Spinal cord (tissue), 9 donors: ENCODE measurements at regions not wholly inside any gene's neighbourhood (a gene's known extent, or its start where the extent isn't known, plus 50 kb on each side); places are given as distances from the start of the nearest gene placed in this dataset.

Experiments used
- DNase-seq, 6 donors: peaks; one replicate each; pipeline versions ENCODE4 v3.0.0 to v3.0.0-alpha.2; 2013 to 2015; ENCODE audit warnings: low spot score in 6 of 6, low read depth in 4 of 6
- H3K27ac ChIP-seq: one replicate; pipeline ENCODE4 v1.5.1; 2013; ENCODE audit warnings: low read depth, low read length, control low read depth
- H3K27me3 ChIP-seq: one replicate; pipeline ENCODE4 v1.6.1; 2013; ENCODE audit warnings: low read length; ENCODE audit not compliant: control insufficient read depth, insufficient read depth
- H3K36me3 ChIP-seq: one replicate; pipeline ENCODE4 v1.6.1; 2013; ENCODE audit warnings: low read length; ENCODE audit not compliant: control insufficient read depth, insufficient read depth
- H3K4me1 ChIP-seq: one replicate; pipeline ENCODE4 v1.6.1; 2013; ENCODE audit warnings: low read length; ENCODE audit not compliant: control insufficient read depth, insufficient read depth
- H3K4me3 ChIP-seq: one replicate; pipeline ENCODE4 v1.5.1; 2013; ENCODE audit warnings: low read depth, low read length, control low read depth
- H3K9me3 ChIP-seq: one replicate; pipeline ENCODE4 v1.6.1; 2013; ENCODE audit warnings: low read length; ENCODE audit not compliant: control insufficient read depth, insufficient read depth
- WGBS: methylation state at CpG from one replicate; pipeline ENCODE4 v1.1.5; 2013; ENCODE audit warnings: missing lambda C conversion rate; ENCODE audit not compliant: insufficient coverage; 5-methylcytosine and 5-hydroxymethylcytosine counted together
- donor health status: healthy.

DNA sequence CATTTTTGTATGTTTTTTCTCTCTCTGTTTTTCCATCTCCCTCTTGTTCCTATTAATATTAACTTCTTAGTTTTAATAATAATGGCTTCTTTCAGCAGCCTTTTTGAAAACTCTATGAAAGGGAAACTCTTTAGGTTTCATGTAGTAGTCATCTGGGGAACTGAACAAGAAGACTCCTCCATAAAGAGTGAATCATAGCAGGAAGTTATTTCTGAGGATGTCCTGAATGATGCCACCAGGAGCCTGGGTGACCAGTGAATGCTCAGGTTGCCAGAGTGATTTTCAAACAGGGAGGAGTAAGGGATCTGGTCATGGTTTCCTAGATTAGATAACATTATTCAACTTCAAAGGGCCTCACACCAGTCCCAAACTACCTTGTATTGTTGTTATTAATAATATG is 212.8 kb upstream of the PDE5A start:
- Histone ChIP-seq H3K27me3 (no peaks in the 10 kb centered on the region), H3K27ac (no peak overlapping the region), H3K4me1 (no peaks in the 10 kb centered on the region), H3K4me3 (no peak overlapping the region), H3K9me3 (no peaks in the 10 kb centered on the region), H3K36me3 (no peaks in the 10 kb centered on the region)
- no peak for DNase-seq

- H3K36me3 ChIP-seq: no peaks in the 10 kb centered on the region
- no peak overlapping the region for H3K27ac ChIP-seq
- no peaks in the 10 kb centered on the region for H3K27me3 ChIP-seq
- H3K4me1 ChIP-seq: no peaks in the 10 kb centered on the region
- no peaks in the 10 kb centered on the region for H3K9me3 ChIP-seq
- DNase-seq: no peak
- no CpG with 5 or more reads among the region's 1 CpG for WGBS
- no peak overlapping the region for H3K4me3 ChIP-seq
These were observed 207.0 kb upstream of the PDE5A start for GRCh38 chr4:119835613-119835910.

DNA sequence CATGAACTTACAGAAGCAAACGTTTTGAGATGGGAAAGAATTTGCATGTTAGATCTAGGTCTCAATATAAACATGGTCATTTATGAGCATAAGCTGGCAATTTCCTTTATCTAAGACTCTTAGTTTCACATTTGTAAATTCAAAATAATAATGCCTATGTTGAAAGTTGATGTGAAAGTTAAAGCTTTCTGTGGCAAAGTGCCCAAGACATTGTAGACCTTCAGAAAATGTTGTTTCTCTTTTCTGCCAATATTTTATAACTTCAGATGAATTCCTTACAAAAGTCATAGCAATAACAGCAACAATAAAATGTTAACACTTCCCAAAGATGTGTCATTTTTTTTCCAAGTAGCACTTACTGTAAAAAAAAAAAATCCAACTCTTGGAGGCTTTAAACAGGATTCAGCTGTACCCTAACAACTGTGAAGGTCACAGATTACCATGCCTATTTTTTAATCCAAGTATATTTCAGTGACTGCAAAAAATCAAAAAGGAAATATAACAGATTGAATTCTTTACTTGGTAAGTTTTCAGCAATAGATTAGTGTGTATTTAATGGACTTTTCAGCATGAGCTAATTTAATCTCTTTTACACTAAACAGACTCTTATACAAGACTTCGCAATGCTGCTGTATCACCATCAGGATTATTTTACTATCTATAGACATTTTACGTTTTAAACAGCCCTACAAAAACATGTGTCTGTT is 206.5 kb upstream of the PDE5A start:
- Histone ChIP-seq H3K4me3 (no peak overlapping the region), H3K9me3 (no peaks in the 10 kb centered on the region), H3K36me3 (no peaks in the 10 kb centered on the region), H3K4me1 (no peaks in the 10 kb centered on the region), H3K27me3 (no peaks in the 10 kb centered on the region), H3K27ac (no peak overlapping the region)
- DNase-seq: no peak
- WGBS: 82% methylated on average over 2 of the region's 3 CpGs

DNA sequence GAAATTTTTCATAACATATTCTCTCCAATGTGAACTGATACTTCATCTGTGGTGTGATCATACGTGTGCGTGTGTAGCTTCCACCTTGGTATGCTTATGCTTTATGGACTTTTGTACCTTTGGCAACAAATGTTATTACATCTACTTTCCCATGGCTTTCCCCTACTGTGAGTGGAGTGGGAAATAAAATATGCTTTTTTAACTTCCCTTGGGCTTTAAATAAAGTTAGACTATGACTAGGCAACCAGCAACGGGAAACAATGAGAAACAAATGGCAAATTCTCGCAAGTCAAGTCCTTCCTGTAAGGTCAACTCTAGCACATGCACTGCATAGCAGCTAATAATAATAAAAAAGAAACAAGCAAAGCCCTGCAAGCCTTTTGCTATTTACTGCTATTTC is 205.0 kb upstream of the PDE5A start:
- H3K9me3 ChIP-seq: no peaks in the 10 kb centered on the region
- H3K27me3 ChIP-seq: no peaks in the 10 kb centered on the region
- no peak overlapping the region for H3K4me3 ChIP-seq
- H3K4me1 ChIP-seq: no peaks in the 10 kb centered on the region
- H3K36me3 ChIP-seq: no peaks in the 10 kb centered on the region
- 60% methylated on average over 2 of the region's 4 CpGs for WGBS
- no peak overlapping the region for H3K27ac ChIP-seq
- peak in 1 of 6 donors; percentile 6 for DNase-seq

DNA sequence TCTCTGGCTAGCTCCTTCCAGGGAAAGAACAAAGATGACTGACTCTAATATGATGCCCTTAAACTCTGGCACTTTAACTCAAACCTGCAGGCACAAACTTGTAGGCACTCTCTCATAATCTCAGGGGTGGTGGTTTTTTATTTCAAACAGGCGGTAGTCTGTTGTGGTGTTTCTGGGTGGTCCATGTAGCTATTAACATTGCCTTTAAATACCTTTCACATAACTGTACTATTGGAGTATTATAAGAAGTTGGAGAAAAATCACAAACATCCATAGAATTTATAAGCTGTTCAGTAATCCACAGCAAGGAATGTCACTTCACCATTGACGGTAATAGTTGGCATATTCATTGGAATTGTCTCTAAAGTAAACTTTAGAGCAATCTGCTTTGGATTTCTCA is 204.2 kb upstream of the PDE5A start:
- no peaks in the 10 kb centered on the region for H3K9me3 ChIP-seq
- no peaks in the 10 kb centered on the region for H3K4me1 ChIP-seq
- WGBS: no CpG with 5 or more reads among the region's 2 CpGs
- H3K27me3 ChIP-seq: no peaks in the 10 kb centered on the region
- H3K27ac ChIP-seq: no peak overlapping the region
- no peak overlapping the region for H3K4me3 ChIP-seq
- H3K36me3 ChIP-seq: no peaks in the 10 kb centered on the region
- no peak for DNase-seq

DNA sequence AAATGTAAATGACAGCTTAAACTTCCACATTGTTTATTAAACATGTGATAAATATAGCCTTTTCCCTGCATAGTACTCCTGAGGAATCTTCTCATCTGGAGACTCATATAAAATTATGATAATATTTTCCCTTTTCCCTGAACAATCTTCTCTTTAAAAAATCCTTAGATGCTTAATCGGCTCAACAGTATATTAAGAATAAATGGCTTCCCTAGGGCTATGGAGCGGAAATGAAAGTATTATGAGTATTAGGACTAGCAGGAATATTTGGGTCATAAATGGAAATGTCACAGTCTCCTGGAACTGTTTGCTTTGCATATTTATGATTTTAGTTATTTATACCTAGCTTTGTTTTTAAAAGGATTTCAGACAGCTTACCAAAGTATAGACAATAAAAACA is 200.7 kb upstream of the PDE5A start:
- no CpG with 5 or more reads among the region's 2 CpGs for WGBS
- no peak overlapping the region for H3K27ac ChIP-seq
- peak in 3 of 6 donors; percentile 9 to 87 (median 13) for DNase-seq
- no peaks in the 10 kb centered on the region for H3K27me3 ChIP-seq
- no peaks in the 10 kb centered on the region for H3K4me1 ChIP-seq
- no peaks in the 10 kb centered on the region for H3K36me3 ChIP-seq
- no peaks in the 10 kb centered on the region for H3K9me3 ChIP-seq
- H3K4me3 ChIP-seq: no peak overlapping the region

- Histone ChIP-seq H3K4me3 (no peak overlapping the region), H3K4me1 (no peaks in the 10 kb centered on the region), H3K9me3 (no peaks in the 10 kb centered on the region), H3K27ac (no peak overlapping the region), H3K27me3 (no peaks in the 10 kb centered on the region), H3K36me3 (no peaks in the 10 kb centered on the region)
- no peak for DNase-seq
- WGBS: no CpG with 5 or more reads among the region's 2 CpGs
These were observed 197.1 kb upstream of the PDE5A start for GRCh38 chr4:119825696-119826095.

GRCh38 chr4:119823891-119824290 is 195.3 kb upstream of the PDE5A start:
- Histone ChIP-seq H3K4me1 (no peaks in the 10 kb centered on the region), H3K27ac (no peak overlapping the region), H3K4me3 (no peak overlapping the region), H3K27me3 (no peaks in the 10 kb centered on the region), H3K9me3 (no peaks in the 10 kb centered on the region), H3K36me3 (no peaks in the 10 kb centered on the region)
- DNase-seq: no peak

DNA sequence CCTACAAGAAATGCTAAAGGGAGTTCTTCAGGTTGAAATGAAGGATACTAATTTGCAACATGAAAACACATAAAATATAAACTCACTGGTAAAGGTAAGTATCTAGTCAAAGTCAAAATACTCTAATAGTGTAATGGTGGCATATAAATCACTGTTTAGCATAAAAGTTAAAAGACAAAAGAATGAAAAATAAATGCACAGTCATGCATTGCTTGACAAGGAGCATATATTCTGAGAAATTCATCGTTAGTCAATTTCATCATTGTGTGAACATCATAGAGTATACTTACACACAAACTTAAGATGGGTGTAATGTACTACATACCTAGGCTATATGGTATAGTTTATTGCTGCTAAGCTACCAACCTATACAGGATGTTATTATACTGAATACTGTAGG is 194.4 kb upstream of the PDE5A start:
- Histone ChIP-seq H3K36me3 (no peaks in the 10 kb centered on the region), H3K27ac (no peak overlapping the region), H3K9me3 (no peaks in the 10 kb centered on the region), H3K27me3 (no peaks in the 10 kb centered on the region), H3K4me3 (no peak overlapping the region), H3K4me1 (no peaks in the 10 kb centered on the region)
- DNase-seq: no peak
- no CpG with 5 or more reads among the region's 1 CpG for WGBS

DNA sequence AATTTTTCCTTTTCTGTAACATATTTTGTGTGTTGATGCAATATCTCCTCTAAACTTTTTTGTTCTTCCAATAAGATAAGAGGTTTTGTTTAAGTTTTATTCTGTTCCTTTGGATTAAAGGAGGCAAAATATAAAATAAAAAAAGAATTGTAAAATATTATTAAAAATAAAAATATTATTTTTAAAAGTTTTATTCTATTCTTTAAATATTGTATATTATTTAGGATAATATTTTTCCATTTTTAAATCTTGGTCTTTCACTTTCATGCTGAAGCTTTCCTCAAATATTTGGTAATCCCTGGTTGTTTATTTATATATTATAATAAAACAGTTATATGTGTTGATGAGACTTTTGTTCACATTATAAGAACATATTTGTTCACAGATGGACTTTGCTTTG is 187.9 kb upstream of the PDE5A start:
- no peak for DNase-seq

More for the DNA sequence above, 187.9 kb upstream of the PDE5A start:
- Histone ChIP-seq H3K4me3 (no peak overlapping the region), H3K36me3 (no peaks in the 10 kb centered on the region), H3K27ac (no peak overlapping the region), H3K27me3 (no peaks in the 10 kb centered on the region), H3K4me1 (no peaks in the 10 kb centered on the region), H3K9me3 (no peaks in the 10 kb centered on the region)
